ENCODE measurements at regions not wholly inside any gene's neighbourhood (a gene's known extent, or its start where the extent isn't known, plus 50 kb on each side); places are given as distances from the start of the nearest gene placed in this dataset.

DNA sequence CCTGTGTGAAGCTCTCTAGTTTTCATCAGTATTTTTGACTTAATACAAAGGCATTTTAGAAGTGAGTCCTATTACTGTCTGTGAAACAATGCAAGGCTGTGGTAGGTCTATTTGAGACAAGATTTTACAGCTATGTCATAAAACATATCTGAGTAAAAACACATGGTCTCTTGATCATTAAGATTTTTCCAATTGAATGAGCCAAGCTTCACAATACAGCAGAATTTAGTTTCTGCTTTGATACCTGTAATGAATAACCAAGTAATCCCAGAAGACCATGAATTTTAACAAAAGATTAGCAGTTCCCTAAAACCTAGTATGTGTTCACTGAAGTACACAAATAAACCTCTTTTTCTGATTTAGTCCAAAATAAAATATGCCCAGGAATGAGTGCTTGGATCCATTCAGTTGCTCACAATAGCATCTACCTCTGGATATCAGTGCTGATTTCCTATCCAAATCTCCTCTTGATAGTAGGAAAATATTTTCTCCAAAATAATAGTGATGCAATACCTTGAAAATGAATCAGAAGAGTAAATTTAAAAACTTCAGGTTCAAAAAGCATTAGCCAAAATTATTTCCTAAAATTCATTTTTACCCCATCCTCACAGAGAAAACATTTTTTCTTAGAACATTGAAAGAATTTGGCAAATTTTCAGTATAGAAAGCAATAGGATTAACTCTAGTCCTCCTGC, 533.5 kb upstream of the SGCG start:
- no peak overlapping the region for H3K4me3 ChIP-seq (ENCODE audit: low read depth, poor library complexity, severe bottlenecking)
- intact Hi-C loops (cut with DNase I; ENCODE audit: low total_unique reads), result no loop called here
- no peak for DNase-seq (ENCODE audit: low spot score in 2 of 2)

DNA sequence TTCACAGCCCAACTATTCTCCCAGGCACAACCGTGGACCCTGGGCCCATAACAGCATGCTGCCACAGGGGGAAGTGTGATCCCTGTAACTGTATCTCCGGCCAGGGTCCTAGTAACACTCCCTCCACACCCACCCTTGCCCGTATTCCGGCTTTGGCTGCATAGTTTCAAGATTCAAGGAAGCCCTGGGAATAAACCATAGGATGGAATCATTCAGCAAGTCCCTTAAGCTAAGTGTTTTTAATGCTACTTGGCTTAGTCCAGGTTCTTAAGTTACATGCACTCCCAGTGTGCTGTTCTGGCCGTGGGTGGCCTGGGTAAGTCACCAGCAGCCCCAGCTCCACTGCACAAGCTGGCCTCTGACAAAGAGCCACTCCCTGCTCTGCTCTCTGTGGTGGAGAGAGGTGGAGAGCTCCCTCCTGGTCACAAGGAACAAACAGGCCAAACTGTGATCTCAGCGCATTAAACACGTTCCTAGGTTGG, 532.4 kb upstream of the SGCG start:
- 62 to 68% methylated on average over 7 of the region's 7 CpGs for WGBS, 2 donors
- intact Hi-C loops (cut with DNase I; ENCODE audit: low total_unique reads), result no loop called here
- no peak for TF ChIP-seq POLR2A (IDR thresholded peaks at IDR 0.05)
- TF ChIP-seq, protein P1, sequence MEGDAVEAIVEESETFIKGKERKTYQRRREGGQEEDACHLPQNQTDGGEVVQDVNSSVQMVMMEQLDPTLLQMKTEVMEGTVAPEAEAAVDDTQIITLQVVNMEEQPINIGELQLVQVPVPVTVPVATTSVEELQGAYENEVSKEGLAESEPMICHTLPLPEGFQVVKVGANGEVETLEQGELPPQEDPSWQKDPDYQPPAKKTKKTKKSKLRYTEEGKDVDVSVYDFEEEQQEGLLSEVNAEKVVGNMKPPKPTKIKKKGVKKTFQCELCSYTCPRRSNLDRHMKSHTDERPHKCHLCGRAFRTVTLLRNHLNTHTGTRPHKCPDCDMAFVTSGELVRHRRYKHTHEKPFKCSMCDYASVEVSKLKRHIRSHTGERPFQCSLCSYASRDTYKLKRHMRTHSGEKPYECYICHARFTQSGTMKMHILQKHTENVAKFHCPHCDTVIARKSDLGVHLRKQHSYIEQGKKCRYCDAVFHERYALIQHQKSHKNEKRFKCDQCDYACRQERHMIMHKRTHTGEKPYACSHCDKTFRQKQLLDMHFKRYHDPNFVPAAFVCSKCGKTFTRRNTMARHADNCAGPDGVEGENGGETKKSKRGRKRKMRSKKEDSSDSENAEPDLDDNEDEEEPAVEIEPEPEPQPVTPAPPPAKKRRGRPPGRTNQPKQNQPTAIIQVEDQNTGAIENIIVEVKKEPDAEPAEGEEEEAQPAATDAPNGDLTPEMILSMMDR (IDR thresholded peaks at IDR 0.05), result no peak
- H3K4me3 ChIP-seq (ENCODE audit: low read depth, poor library complexity, severe bottlenecking), result no peak overlapping the region
- no peak for DNase-seq (ENCODE audit: low spot score in 2 of 2)

More for the DNA sequence above, 533.5 kb upstream of the SGCG start:
- TF ChIP-seq, protein P1 (IDR thresholded peaks at IDR 0.05), result no peak
- no peak for TF ChIP-seq POLR2A (IDR thresholded peaks at IDR 0.05)

DNA sequence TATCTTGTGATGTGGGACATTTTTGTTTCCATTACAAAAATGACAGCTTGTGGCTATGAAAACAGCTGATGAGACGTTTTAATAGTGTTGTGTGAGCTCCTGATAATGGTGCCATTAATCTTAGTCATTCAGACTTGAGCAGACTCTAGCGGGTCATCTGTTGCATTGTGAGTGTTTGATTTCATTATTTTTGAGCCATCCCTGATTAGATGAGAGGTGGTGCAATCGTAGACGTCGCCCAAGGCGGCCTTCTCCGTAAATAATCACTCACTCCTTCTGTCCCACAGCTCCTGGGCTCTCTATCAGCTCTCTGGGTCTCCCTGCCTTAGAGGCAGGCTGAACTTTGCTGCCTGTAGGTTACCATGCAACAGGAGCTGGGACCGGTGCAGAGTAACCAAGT, 528.0 kb upstream of the SGCG start:
- intact Hi-C loops (cut with DNase I; ENCODE audit: low total_unique reads), result no loop called here
- WGBS, 2 donors, result 81 to 85% methylated on average over 8 of the region's 8 CpGs
- TF ChIP-seq, protein P1 (IDR thresholded peaks at IDR 0.05), result no peak
- TF ChIP-seq POLR2A (IDR thresholded peaks at IDR 0.05), result no peak
- H3K4me3 ChIP-seq (ENCODE audit: low read depth, poor library complexity, severe bottlenecking), result no peak overlapping the region
- DNase-seq (ENCODE audit: low spot score in 2 of 2), result no peak

DNA sequence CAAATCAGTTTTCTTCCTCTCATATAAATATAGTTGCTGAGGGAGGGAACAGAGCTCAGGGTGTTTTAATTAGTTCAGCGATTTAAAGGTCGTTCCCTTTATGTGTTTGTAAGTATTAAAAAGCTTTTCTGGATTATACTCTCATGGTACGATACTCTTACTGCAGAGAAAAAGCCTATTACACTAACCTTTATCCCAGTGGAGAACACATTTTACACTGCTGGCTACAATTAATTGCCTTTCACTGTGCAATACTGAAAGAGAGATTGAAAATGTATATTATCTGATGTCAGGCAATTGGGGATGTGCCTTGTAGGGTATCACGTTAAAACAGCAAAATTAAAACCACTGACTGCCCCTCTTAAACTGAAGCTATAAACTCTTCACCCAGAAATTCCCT, 526.9 kb upstream of the SGCG start:
- no peak for DNase-seq (ENCODE audit: low spot score in 2 of 2)
- intact Hi-C loops (cut with DNase I; ENCODE audit: low total_unique reads), result no loop called here
- no peak for TF ChIP-seq POLR2A (IDR thresholded peaks at IDR 0.05)
- TF ChIP-seq, protein P1 (IDR thresholded peaks at IDR 0.05), result no peak
- WGBS, 2 donors, result 75 to 83% methylated on average over 4 of the region's 4 CpGs
- no peak overlapping the region for H3K4me3 ChIP-seq (ENCODE audit: low read depth, poor library complexity, severe bottlenecking)

DNA sequence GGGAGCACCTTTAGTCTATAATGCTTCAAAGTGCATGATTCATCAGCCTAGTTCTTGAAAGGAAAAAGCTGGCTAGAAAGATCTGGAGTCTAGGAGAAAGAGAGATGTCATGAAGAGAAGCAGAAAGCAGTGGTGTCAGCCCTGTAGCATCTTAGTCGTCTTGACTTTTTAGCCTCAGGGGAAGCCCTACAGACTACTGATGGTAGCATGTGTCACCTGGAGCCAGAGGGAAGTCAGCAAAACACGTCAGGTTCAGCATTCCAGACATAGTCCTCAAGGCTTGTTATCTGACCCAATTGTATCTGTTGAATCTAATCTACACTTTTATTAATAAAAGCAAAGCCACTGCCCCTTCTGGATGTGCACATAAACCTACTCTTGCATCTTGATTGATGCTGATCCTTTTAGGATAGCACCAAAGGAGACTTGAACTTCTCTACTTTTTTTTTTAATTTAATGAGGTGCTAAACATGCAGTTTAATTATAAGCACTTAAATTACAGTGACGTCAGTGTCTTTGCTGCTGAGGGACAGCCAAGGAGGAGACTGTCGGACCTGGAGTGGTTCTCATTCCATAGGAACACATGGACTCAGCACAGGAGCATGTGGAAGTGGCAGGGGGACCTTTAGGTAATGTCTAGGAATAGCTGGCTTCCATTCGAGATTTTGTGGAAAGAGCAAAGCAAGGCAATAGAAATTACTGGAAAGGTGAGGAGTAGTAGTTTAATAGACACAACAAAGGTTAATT, 525.5 kb upstream of the SGCG start:
- DNase-seq (ENCODE audit: low spot score in 2 of 2), result no peak
- 53 to 57% methylated on average over 5 of the region's 5 CpGs for WGBS, 2 donors
- intact Hi-C loops (cut with DNase I; ENCODE audit: low total_unique reads), result no loop called here
- no peak overlapping the region for H3K4me3 ChIP-seq (ENCODE audit: low read depth, poor library complexity, severe bottlenecking)
- TF ChIP-seq, protein P1 (IDR thresholded peaks at IDR 0.05), result no peak
- TF ChIP-seq POLR2A (IDR thresholded peaks at IDR 0.05), result no peak

Measured in lower leg skin (tissue), 4 donors.